Liver (tissue), 8 donors: ENCODE measurements at regions not wholly inside any gene's neighbourhood (a gene's known extent, or its start where the extent isn't known, plus 50 kb on each side); places are given as distances from the start of the nearest gene placed in this dataset.

Source experiments
- DNase-seq: peaks from one replicate; pipeline ENCODE4 v3.0.0-alpha.2; 2017; ENCODE audit warnings: low spot score
- H3K27ac ChIP-seq, 2 donors: one replicate each; pipeline ENCODE4 v1.7.0; 2013; ENCODE audit warnings: inconsistent platforms in 2 of 2, low read length in 2 of 2, control low read depth in 1 of 2, low read depth in 1 of 2, mild to moderate bottlenecking in 1 of 2
- H3K27me3 ChIP-seq, 4 donors: one replicate each; pipeline versions ENCODE4 v1.6.1 to v1.7.0; 2013; ENCODE audit warnings: low read length in 3 of 4, inconsistent platforms in 1 of 4, mild to moderate bottlenecking in 1 of 4, moderate library complexity in 1 of 4; ENCODE audit not compliant: control insufficient read depth in 4 of 4, insufficient read depth in 4 of 4
- H3K36me3 ChIP-seq, 4 donors: one replicate each; pipeline versions ENCODE4 v1.6.1 to v1.7.0; 2013; ENCODE audit warnings: low read length in 3 of 4, mild to moderate bottlenecking in 3 of 4, low read depth in 1 of 4, moderate library complexity in 1 of 4; ENCODE audit not compliant: control insufficient read depth in 4 of 4, insufficient read depth in 3 of 4
- H3K4me1 ChIP-seq, 4 donors: one replicate each; pipeline versions ENCODE4 v1.6.1 to v1.7.0; 2013; ENCODE audit warnings: low read length in 3 of 4, mild to moderate bottlenecking in 3 of 4, moderate library complexity in 1 of 4; ENCODE audit not compliant: control insufficient read depth in 4 of 4, insufficient read depth in 4 of 4
- H3K4me3 ChIP-seq, 3 donors: one replicate each; pipeline versions ENCODE4 v1.6.1 to v1.7.0; 2013; ENCODE audit warnings: low read length in 3 of 3, control low read depth in 1 of 3, low read depth in 1 of 3, mild to moderate bottlenecking in 1 of 3
- H3K9ac ChIP-seq, 2 donors: one replicate each; pipeline ENCODE4 v1.7.0; 2013; ENCODE audit warnings: low read length in 2 of 2, mild to moderate bottlenecking in 2 of 2, moderate library complexity in 2 of 2, control low read depth in 1 of 2, low read depth in 1 of 2
- H3K9me3 ChIP-seq, 4 donors: one replicate each; pipeline versions ENCODE4 v1.6.1 to v1.7.0; 2013; ENCODE audit warnings: low read length in 3 of 4; ENCODE audit not compliant: control insufficient read depth in 4 of 4
- CTCF ChIP-seq: fragments of 150-350 bp; IDR thresholded peaks from 2 replicates; pipeline ENCODE4 v1.5.1; 2017; ENCODE audit warnings: improper control_type of control experiment, low read depth, low read length; ENCODE audit not compliant: missing input control
- EGR1 ChIP-seq, 2 donors: IDR thresholded peaks; 2 replicates each; pipeline ENCODE4 v1.6.1; 2016 to 2018; ENCODE audit warnings: antibody characterized with exemption in 2 of 2, low read depth in 2 of 2
- FOXA1 ChIP-seq: IDR thresholded peaks from 2 replicates; pipeline ENCODE4 v1.6.1; 2016; ENCODE audit warnings: antibody characterized with exemption
- FOXA2 ChIP-seq: IDR thresholded peaks from 2 replicates; pipeline ENCODE4 v1.6.1; 2016; ENCODE audit warnings: antibody characterized with exemption
- GABPA ChIP-seq, 2 donors: IDR thresholded peaks in 1 of 2; conservative IDR thresholded peaks in 1 of 2; 2 replicates each; pipeline ENCODE4 v1.6.1; 2016; ENCODE audit warnings: antibody characterized with exemption in 2 of 2, mild to moderate bottlenecking in 1 of 2, moderate library complexity in 1 of 2
- HNF4G ChIP-seq: IDR thresholded peaks from 2 replicates; pipeline ENCODE4 v1.6.1; 2016; ENCODE audit warnings: antibody characterized with exemption
- MAX ChIP-seq: IDR thresholded peaks from 2 replicates; pipeline ENCODE4 v1.6.1; 2016; ENCODE audit warnings: antibody characterized with exemption
- NR2F2 ChIP-seq: IDR thresholded peaks from 2 replicates; pipeline ENCODE4 v1.6.1; 2016; ENCODE audit warnings: antibody characterized with exemption
- REST ChIP-seq: IDR thresholded peaks from 2 replicates; pipeline ENCODE4 v1.6.1; 2016; ENCODE audit warnings: antibody characterized with exemption, mild to moderate bottlenecking
- RXRA ChIP-seq, 2 donors: IDR thresholded peaks; 2 replicates each; pipeline ENCODE4 v1.6.1; 2017 to 2018; ENCODE audit warnings: antibody characterized with exemption in 2 of 2, mild to moderate bottlenecking in 1 of 2
- SP1 ChIP-seq: IDR thresholded peaks from 2 replicates; pipeline ENCODE4 v1.6.1; 2018; ENCODE audit warnings: antibody characterized with exemption, mild to moderate bottlenecking
- TAF1 ChIP-seq: conservative IDR thresholded peaks from 2 replicates; pipeline ENCODE4 v1.6.1; 2016; ENCODE audit warnings: antibody characterized with exemption, mild to moderate bottlenecking
- YY1 ChIP-seq: IDR thresholded peaks from 2 replicates; pipeline ENCODE4 v1.6.1; 2016; ENCODE audit warnings: antibody characterized with exemption, mild to moderate bottlenecking
- ZBTB33 ChIP-seq: IDR thresholded peaks from 2 replicates; pipeline ENCODE4 v1.6.1; 2016; ENCODE audit warnings: antibody characterized with exemption
- WGBS: extraction: QIAGEN DNeasy Blood & Tissue Kit; methylation state at CpG from one replicate; pipeline ENCODE4 v1.1.7; 2013; 5-methylcytosine and 5-hydroxymethylcytosine counted together
- donor health status: healthy.
- donor health status: healthy.
- donor health status: healthy.
- donor health status: healthy.
- donor health status: healthy.

- Histone ChIP-seq H3K9ac (no peak overlapping the region), H3K27me3 (no peaks in the 10 kb centered on the region), H3K36me3 (no peaks in the 10 kb centered on the region), H3K4me1 (peaks cover 0 to 2% (median 2%) of the 10 kb centered on the region in 4 donors), H3K27ac (peak overlapping the region in 1 of 2 donors; percentile 35), H3K4me3 (no peak overlapping the region), H3K9me3 (no peaks in the 10 kb centered on the region)
- no peak for TF ChIP-seq CTCF
- no peak for TF ChIP-seq HNF4G
- TF ChIP-seq ZBTB33: no peak
- no peak for TF ChIP-seq FOXA1
- no peak for TF ChIP-seq MAX
- no peak for TF ChIP-seq TAF1
- TF ChIP-seq YY1: no peak
- TF ChIP-seq EGR1 (IDR thresholded peaks at IDR 0.05; ENCODE audit: low read depth in 2 of 2): no peak
- DNase-seq: no peak
- WGBS: 81% methylated on average over 3 of the region's 3 CpGs
These were observed 126.6 kb downstream of the C9orf152 start for GRCh38 chr9:110081395-110081794.

GRCh38 chr9:110083866-110084265 is 124.1 kb downstream of the C9orf152 start:
- H3K9ac ChIP-seq: no peak overlapping the region
- H3K4me3 ChIP-seq: no peak overlapping the region
- no peak overlapping the region for H3K27ac ChIP-seq
- DNase-seq: no peak
- whole genome bisulfite sequencing: 90% methylated on average over 3 of the region's 3 CpGs
- no peaks in the 10 kb centered on the region for H3K36me3 ChIP-seq
- H3K9me3 ChIP-seq: no peaks in the 10 kb centered on the region
- peaks cover 0 to 2% (median 0%) of the 10 kb centered on the region in 4 donors for H3K4me1 ChIP-seq
- no peak for TF ChIP-seq HNF4G
- no peak for TF ChIP-seq FOXA2
- TF ChIP-seq MAX: no peak
- TF ChIP-seq TAF1: no peak
- TF ChIP-seq REST: no peak
- TF ChIP-seq FOXA1: no peak
- TF ChIP-seq SP1: no peak
- TF ChIP-seq NR2F2: no peak
- no peak for TF ChIP-seq RXRA (IDR thresholded peaks at IDR 0.05)
- no peak for TF ChIP-seq CTCF
- no peak for TF ChIP-seq GABPA (IDR thresholded peaks at IDR 0.05 in 1 of 2, conservative IDR thresholded peaks at IDR 0.05 in 1 of 2)
- H3K27me3 ChIP-seq: no peaks in the 10 kb centered on the region
